ENCODE measurements at regions not wholly inside any gene's neighbourhood (a gene's known extent, or its start where the extent isn't known, plus 50 kb on each side); places are given as distances from the start of the nearest gene placed in this dataset.

GRCh38 chr11:122354025-122354697, 238.1 kb upstream of the BLID start:
- TF ChIP-seq ASH2L (IDR thresholded peaks at IDR 0.05; ENCODE audit: low read length) (no peak), CTCF (IDR thresholded peaks at IDR 0.05; ENCODE audit: control extremely low read depth in 1 of 3, insufficient read depth in 1 of 3, low read depth in 1 of 3, low read length in 3 of 3) (no peak), SIN3A (conservative IDR thresholded peaks at IDR 0.05 in 1 of 2, IDR thresholded peaks at IDR 0.05 in 1 of 2; ENCODE audit: low read depth in 1 of 2, low read length in 2 of 2) (no peak)

Data from H1 (cell line).